ENCODE measurements at regions not wholly inside any gene's neighbourhood (a gene's known extent, or its start where the extent isn't known, plus 50 kb on each side); places are given as distances from the start of the nearest gene placed in this dataset.

DNA sequence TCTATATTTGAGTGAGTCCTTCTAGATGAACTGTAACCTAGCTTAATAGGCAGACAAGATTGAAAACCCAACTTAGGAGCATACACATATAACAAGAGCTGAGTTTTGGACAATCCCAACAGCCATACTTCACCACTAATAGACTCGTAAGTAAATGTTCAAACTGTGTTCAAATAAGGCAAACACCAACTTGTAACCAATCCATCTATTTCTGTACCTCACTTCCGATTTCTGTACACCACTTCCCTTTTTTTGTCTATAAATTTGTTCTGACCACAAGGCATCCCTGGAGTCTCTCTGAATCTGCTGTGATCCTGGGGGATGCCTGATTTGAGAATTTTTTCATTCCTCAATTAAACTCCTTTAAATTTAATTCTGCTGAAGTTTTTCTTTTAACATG lies 1149.1 kb upstream of the NRXN1 start:
- H3K9me3 ChIP-seq (ENCODE audit: control insufficient read depth, insufficient read depth, low read length) = no peaks in the 10 kb centered on the region
- no peak for DNase-seq (ENCODE audit: low read depth, low spot score)

DNA sequence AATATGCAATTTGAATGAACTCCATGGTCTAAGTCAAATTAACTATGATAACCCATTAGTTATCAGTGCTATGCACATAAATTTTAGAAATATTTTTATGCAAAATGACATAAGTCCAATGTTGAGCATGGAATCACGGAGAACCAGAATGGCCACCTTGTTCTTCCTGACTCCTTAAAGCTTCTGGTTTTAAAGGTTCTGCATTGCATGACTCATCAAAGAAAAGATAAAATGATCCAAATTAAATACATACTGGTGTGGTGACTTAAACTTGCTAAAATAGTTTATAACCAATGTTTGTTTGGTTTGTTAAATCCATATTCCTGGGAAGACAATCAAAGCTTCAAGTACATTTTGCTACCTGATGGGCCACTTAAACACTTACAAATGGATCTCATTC lies 1146.9 kb upstream of the NRXN1 start:
- TF ChIP-seq, protein P1, sequence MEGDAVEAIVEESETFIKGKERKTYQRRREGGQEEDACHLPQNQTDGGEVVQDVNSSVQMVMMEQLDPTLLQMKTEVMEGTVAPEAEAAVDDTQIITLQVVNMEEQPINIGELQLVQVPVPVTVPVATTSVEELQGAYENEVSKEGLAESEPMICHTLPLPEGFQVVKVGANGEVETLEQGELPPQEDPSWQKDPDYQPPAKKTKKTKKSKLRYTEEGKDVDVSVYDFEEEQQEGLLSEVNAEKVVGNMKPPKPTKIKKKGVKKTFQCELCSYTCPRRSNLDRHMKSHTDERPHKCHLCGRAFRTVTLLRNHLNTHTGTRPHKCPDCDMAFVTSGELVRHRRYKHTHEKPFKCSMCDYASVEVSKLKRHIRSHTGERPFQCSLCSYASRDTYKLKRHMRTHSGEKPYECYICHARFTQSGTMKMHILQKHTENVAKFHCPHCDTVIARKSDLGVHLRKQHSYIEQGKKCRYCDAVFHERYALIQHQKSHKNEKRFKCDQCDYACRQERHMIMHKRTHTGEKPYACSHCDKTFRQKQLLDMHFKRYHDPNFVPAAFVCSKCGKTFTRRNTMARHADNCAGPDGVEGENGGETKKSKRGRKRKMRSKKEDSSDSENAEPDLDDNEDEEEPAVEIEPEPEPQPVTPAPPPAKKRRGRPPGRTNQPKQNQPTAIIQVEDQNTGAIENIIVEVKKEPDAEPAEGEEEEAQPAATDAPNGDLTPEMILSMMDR (IDR thresholded peaks at IDR 0.05; ENCODE audit: low read depth, low read length) = no peak

More for the DNA sequence above, 1149.1 kb upstream of the NRXN1 start:
- no peaks in the 10 kb centered on the region for H3K27me3 ChIP-seq (ENCODE audit: control insufficient read depth, insufficient read depth, low read length)
- TF ChIP-seq, protein P1 (IDR thresholded peaks at IDR 0.05; ENCODE audit: low read depth, low read length) = no peak
- POLR2A ChIA-PET = no interaction called here
- no peak overlapping the region for H3K27ac ChIP-seq (ENCODE audit: low read depth, low read length)
- CTCF ChIA-PET = no interaction called here
- no peak overlapping the region for H3K4me3 ChIP-seq (ENCODE audit: low read depth, low read length)

DNA sequence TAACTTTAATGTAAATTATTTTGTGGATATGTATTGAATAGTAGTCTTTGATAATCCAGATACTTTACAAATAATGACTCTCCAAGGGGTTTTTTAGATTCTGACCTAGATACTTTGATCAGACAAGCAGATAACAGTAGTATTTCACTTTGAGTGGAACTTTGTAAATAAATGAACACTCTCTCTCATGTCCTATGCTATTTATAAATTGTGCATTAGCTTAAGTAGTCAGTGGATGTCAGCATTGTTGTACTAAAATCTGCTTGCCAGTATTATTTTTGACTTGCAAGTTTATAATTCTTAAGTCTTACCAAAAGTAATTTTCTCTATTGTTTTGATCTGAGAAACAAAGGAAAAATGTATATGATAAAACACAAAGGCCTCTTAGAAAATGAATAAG lies 1113.1 kb upstream of the NRXN1 start:
- DNase-seq (ENCODE audit: low read depth, low spot score) = no peak
- H3K9me3 ChIP-seq (ENCODE audit: control insufficient read depth, insufficient read depth, low read length) = no peaks in the 10 kb centered on the region
- CTCF ChIA-PET = interaction anchor here (1.3 kb wide), 1 partner anchor 832 kb away, joined by 3 read pairs; no protein-coding TSS in a partner anchor
- no peak overlapping the region for H3K4me3 ChIP-seq (ENCODE audit: low read depth, low read length)
- no peaks in the 10 kb centered on the region for H3K27me3 ChIP-seq (ENCODE audit: control insufficient read depth, insufficient read depth, low read length)
- TF ChIP-seq, protein P1 (IDR thresholded peaks at IDR 0.05; ENCODE audit: low read depth, low read length) = no peak
- POLR2A ChIA-PET = no interaction called here
- no peak overlapping the region for H3K27ac ChIP-seq (ENCODE audit: low read depth, low read length)

More for the DNA sequence above, 1146.9 kb upstream of the NRXN1 start:
- Histone ChIP-seq H3K9me3 (ENCODE audit: control insufficient read depth, insufficient read depth, low read length) (no peaks in the 10 kb centered on the region), H3K27ac (ENCODE audit: low read depth, low read length) (no peak overlapping the region), H3K27me3 (ENCODE audit: control insufficient read depth, insufficient read depth, low read length) (no peaks in the 10 kb centered on the region), H3K4me3 (ENCODE audit: low read depth, low read length) (no peak overlapping the region)
- ChIA-PET POLR2A (no interaction called here), CTCF (no interaction called here)
- no peak for DNase-seq (ENCODE audit: low read depth, low spot score)

DNA sequence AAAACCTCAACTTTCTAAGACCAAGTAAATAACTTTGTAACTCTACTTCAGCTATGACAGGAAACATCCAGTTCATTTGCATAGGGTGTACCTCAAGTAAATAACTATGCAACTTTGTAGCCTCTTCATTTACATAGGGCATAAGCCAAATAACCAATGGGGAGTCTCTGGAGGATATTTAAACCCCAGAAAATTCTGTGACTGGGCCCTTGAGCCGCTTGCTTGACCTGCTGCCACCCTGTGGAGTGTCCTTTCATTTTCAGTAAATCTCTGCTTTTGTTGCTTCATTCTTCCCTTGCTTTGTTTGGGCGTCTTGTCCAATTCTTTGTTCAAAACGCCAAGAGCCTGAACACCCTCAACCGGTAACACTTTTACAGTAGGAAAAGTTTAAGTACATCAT lies 1112.7 kb upstream of the NRXN1 start:
- Histone ChIP-seq H3K27ac (ENCODE audit: low read depth, low read length) (no peak overlapping the region), H3K9me3 (ENCODE audit: control insufficient read depth, insufficient read depth, low read length) (no peaks in the 10 kb centered on the region), H3K27me3 (ENCODE audit: control insufficient read depth, insufficient read depth, low read length) (no peaks in the 10 kb centered on the region), H3K4me3 (ENCODE audit: low read depth, low read length) (no peak overlapping the region)
- no peak for DNase-seq (ENCODE audit: low read depth, low spot score)
- ChIA-PET POLR2A (no interaction called here), CTCF (interaction anchor here (1.3 kb wide), 1 partner anchor 832 kb away, joined by 3 read pairs; no protein-coding TSS in a partner anchor)
- TF ChIP-seq, protein P1 (IDR thresholded peaks at IDR 0.05; ENCODE audit: low read depth, low read length) = no peak

DNA sequence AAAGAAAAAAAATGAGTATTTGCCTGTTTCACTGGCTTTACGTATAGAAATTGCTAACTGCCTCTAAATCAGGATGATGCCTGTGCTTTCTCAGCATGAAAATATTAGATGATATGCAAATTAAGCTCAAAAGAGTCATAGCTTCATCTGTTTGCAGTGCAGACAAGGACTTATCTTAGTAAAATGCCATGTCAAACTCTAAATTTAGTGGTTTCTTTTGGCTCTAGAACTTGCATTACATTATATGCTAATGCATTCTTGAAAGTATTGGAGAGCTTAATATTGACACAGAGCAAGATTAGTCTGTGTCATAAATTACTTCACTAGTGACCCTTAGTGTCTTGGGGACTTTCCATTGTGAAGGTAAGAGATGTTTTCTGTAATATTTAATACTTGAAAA lies 1109.1 kb upstream of the NRXN1 start:
- H3K9me3 ChIP-seq (ENCODE audit: control insufficient read depth, insufficient read depth, low read length) = no peaks in the 10 kb centered on the region
- ChIA-PET POLR2A (no interaction called here), CTCF (interaction anchor here (0.8 kb wide), 1 partner anchor 1604 kb away, joined by 3 read pairs; no protein-coding TSS in a partner anchor)
- H3K27me3 ChIP-seq (ENCODE audit: control insufficient read depth, insufficient read depth, low read length) = no peaks in the 10 kb centered on the region
- DNase-seq (ENCODE audit: low read depth, low spot score) = no peak
- TF ChIP-seq, protein P1 (IDR thresholded peaks at IDR 0.05; ENCODE audit: low read depth, low read length) = no peak
- no peak overlapping the region for H3K27ac ChIP-seq (ENCODE audit: low read depth, low read length)
- H3K4me3 ChIP-seq (ENCODE audit: low read depth, low read length) = no peak overlapping the region

Measured in AG04450 (cell line).